NCI-H82 (cell line): ENCODE measurements at regions not wholly inside any gene's neighbourhood (a gene's known extent, or its start where the extent isn't known, plus 50 kb on each side); places are given as distances from the start of the nearest gene placed in this dataset.
A peak's percentile ranks its signal among the peaks of the same experiment; 100 is the strongest.

Experiments used
- DNase-seq: peaks from one replicate; lab custom pipeline; 2025; lab: John Stamatoyannopoulos, UW

DNA sequence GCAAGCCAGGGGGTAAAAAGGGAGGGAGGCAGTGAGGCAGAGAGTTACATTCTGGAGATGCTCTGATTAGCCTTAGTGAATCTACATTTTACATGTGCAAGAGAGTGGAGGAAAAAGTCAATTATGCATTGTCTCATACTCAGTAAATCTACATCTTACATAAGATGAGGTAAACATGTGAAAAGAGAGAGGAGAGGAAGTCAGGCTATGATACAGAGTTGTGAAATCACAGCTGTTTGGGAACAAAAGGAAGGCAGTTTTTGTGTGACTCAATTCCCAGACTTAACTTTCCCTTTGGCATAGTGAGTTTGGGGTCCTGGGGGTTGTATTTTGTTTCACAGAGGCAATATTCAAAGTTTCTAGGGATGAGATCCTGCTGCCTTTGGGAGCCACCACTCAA lies 67.8 kb downstream of the GP2 start:
- no peak for DNase-seq

DNA sequence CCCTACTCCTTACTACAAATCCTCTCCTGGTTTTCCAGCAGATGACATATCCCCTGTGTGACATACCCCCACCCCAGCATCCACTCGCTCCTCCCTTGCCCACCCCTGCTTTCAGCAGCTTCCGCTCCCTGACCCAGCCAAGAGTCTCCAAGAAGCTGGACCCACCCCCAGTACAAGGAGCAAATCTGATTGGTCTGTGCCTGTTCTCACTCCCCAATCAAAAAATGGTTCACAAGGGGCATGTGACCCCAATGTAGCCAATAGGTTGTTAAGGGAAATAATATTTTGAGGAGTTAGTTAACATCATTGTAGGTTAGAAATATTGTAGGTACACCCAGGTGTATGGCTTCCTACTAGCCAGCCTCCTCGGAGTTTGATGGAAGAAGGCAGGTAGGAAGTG lies 70.1 kb downstream of the GP2 start:
- DNase-seq = no peak

DNA sequence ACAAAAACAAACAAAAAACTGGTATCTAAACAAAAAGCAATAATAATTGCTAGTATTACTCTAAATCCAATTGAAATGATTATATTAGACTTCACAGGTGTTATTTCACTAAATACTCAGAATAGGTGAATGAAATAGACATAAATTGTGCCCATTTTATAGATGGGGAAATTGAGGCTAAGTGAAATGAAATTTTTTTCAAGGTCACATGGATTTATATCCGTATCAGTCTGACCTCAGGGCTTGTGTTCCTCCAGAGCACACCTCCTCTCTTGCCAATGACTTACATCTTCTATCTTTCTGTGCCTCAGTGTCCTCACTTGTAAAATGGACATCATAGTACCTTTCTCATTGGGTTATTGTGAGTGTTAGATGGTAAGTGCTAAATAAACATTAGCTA lies 72.3 kb downstream of the GP2 start:
- no peak for DNase-seq

DNA sequence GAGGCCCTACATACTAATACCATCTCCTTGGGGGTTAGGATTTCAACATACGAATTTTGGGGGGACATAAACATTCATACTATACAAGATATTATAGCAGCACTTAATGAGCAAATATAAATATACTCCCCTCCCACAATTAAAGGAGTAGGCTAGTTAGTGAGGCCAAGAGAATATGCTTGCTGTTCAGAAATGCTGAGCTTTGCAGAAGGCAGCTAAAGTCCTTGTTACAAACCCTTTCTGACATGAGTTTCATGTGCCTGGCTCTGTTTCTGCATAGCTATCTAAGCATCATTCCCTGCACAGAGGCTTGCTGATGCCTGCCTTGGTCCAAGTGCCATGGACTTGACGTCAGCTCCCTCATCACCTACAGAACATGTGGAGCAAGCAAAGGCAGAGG lies 73.5 kb downstream of the GP2 start:
- no peak for DNase-seq

DNA sequence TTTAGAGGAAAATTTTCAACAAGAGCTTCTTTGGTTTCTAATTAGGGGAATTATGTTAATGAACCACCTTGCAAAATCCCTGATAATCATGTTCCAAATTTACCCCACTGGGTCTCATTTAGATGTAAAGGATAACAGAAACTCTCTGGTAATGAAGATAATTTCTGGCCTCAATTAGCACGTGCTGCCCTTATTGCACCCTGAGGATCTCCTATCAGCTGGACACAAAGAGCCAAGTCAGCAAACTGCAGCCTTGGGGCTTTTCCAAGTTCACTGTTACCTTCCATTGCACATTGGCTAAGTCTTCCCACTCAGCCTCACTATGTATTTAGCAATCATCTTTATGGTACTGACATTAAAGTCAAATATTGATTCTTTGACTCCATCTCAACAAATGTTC lies 78.1 kb downstream of the GP2 start:
- no peak for DNase-seq

DNA sequence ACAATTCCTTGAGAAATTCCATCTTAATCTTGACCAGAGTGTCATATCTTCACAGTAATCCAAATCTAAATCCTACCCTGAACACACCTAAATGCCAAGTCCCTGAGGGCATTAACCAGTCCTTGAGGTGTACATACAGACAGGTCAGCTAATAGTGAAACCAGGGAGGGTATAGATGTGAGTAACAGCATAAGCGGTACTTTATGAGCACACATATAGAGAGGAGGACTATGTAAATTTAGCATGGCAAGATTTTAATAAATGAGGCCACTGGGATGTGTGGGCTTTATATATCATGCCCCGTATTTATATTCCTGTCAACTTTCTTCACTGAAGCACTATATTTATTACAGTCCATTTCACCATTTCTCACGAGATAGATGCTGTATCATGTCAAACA lies 80.2 kb downstream of the GP2 start:
- DNase-seq = no peak

DNA sequence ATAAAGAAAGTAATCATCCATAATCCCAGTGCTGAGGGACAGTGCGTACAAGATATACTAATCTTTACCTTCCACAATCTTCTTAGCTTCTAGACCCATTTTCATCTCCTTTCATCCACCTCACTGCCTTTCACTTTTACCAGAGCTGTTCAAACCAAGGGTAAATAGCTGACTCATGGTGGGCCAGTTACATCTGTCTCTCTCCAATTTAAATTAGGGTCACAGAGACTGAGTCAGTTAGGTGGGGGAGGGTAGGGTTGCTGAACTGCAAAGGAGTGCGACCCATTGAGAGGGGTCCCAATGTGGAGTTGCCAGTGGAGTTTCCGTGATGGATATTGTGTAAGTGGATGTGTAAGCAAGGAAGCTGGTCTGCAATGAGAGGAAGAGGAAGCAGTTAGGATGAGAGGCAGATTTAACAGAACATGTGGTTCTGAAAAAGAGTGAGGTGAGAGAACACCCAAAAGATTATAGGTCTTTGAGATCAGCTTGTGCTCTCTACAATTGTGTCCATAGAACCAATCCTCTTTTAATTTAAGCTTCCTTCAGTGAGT lies 83.5 kb downstream of the GP2 start:
- peak; percentile 31 for DNase-seq

DNA sequence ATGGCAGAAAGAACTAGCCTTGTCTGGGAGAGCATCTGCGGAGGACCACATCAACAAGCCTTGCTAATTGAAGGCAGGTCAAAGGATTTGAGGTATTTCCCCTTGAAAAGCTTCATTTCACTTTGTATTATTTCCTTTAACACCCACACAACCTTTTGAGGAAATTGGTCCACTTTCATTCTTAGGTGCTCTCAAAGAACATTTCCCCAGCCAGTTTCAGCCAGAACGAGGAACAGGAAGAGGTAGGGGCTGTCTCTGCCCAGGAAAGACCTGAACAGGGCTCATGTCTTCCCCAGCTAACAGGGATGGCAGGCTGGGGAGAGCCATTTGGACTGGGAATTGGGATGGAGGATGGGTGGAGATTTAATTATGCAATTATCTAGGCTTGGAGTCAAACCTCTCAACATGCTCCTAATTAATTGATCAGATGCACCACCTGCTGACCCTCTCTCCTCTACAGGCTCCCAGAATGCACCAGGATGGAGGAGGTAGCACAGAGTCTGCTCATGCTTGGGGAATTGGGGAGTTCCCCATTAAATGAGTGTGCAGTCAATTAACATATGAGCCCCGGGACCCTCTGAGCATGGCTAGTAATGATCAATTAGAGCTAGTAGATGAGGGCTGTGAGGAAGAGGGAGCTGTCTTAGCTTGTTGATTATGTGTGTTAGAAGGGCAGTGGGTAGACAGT lies 84.6 kb downstream of the GP2 start:
- peak; percentile 77 for DNase-seq

DNA sequence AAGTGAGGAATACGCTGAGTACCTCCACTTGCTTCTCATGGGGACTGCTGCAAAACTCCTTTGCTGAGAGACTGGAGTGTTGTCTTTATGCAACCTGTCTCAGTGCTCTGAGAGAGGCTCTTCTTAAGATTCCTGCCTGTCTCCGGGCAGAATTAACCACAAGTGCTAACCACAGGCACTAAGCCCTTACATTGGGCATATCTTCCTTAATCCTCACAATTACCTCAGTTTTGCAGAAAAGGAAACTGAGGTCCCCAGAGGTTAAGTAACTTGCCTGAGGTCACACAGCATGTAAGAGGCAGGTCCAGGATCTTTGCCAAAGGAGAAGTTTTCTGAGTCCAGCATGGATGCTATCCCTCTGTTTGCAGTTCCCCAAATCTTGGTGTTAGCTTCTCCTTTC lies 86.0 kb downstream of the GP2 start:
- DNase-seq = peak; percentile 8

DNA sequence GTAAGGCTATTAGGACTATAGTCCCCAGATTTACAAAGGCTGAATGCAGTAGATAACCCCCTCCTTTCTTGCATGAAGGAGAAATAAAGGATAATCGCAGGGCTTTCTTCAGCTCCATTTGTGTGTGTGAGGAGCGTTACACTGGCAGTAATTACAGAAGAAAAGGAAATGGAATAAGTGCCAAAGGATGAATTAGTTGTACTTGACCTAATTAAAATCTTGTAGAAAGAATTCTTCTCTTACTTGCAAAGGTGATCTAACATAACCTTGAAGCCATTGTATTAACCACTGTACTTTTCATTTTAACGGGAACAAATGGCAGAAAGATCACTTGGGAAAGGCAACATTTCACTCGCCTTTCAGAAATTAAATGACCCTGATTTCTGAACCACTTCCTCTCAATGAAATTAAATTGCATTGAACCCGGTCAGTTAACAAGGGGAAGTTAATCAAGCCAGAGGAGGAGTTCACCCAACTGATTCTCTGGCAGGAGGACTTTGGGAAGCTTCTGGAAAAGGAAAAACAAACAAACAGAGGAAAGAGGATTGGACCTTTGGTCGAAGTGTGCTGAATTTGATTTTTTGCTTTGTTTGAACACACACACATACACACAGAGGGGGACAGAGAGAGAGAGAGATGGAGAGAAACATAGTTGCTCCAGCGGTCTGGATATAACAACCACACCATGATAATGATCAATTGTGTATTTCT lies 90.6 kb downstream of the GP2 start:
- no peak for DNase-seq

DNA sequence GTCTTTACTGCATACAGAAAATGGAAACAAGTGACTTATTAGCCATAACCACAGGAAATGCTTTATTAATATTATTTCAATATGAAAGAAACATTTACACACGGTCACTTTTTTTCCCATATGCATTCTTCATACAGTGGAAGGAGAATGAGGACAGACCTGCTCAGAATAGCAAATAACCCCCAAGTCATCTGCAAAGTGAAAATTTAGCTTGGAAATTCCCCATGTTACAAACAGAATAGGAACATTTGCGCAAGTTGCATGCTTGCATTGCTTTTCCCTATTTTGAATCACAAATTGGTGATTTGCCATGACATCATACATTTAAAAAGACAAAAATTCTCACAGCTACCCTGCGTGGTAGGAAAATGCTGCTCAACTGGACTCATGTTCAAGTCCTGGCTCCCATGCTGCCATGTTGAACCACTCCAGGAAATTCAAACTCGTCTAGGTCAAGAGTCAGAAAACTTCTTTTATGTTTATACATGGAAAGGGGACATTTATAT lies 102.0 kb downstream of the GP2 start:
- no peak for DNase-seq

DNA sequence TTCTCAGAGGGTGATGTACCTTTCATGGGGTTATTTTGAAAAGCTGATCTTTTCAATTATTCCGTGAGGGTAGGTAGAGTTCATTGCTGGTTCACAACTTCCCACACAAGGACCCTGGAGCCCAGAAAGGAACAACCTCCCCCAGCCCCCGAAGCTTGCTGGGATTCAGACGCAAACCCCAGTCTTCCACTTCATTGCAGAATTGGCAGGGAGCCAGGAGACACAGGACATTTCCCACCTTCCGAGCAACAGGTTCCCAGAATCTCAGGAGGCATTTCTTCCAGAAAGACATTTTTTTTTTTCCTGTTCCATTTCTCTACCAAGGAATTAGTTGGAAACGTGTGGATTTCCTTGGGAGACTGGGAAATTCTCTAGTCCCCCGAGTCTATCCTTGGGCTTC lies 106.1 kb downstream of the GP2 start:
- DNase-seq = no peak

DNA sequence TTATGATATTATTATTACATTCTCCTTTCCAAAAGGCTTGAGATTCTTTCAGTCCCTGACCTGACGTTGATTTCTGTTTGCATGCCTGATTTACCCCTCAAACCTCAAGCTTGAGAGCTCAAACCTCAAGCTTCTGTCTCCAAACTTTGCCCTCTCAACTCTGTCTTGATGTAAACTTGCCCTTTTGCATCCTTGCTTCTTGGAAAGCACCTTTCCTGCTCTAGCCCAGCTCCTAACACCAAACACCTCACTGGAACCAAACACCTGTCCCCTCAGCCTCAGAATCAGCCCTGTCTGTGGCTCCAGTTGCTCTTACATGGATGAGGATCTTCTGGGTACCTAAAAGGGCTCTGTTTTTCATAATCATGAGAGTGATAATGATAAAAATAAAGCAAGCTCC lies 109.2 kb downstream of the GP2 start:
- DNase-seq = no peak

DNA sequence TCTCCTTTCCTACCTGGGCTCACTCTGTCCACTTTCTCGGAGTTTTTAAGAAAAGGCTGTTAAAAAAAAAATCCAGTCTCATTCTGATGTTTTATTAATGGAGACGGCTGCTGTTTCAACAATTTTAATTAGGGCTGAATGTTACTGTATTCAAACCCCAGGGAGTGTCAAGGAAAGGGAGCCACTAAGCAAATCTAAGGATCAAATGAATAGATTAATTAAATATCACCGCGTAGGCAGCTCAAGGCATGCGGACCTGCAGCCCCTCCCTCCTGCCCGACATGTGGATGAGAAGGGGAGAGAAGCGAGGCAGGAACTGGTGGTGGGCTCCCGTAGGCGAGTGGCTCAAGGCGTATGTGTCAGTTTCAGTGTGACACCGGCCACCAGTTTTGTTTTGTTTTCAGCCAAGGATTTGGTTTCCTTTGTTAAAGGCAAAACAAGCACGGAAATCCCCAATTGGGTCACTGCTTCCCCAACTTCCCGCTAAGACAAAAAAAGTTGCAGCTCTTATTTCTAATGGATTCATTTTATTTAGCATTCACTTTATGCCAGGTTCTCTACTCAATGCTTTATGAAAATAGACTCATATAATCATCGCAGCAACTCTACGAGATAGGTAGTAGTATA lies 110.6 kb downstream of the GP2 start:
- no peak for DNase-seq

DNA sequence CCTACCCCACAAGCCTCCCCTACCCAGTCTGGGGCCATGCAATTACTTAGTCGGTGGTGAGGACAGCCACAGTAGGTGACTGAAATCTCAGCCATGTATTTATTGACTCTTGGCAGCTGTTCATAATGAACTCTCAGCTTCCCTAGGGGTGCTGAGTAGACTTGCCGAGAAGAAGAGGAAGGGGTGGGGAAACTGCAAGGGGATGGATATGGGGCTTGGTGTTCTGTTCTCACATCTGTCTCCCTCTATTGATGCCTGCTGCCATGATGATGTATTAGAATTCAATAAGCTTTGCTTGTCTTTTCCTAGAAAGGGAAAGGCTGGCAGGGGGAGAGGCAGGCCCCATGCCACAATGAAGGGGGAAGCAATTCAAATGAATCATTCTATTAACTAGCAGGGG lies 112.9 kb downstream of the GP2 start:
- DNase-seq = no peak

DNA sequence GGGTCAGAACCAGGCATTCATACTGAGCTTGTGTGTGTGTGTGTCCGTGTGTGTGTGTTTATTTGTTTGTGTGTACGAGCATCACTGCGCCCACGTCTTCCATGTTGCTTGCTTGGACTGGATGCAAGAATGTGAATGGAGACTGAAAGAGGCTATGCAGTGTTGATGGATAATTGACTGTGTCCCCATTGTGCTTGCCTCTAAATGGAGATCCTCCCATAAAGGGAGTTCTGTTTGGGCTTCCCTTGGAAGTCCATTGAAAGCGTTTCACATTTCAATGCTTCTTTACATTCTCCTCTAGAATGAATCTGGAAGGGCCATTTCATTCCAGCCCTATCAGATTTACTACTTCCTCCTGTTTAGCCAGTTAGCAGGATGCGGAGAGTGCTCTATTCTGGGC lies 124.0 kb downstream of the GP2 start:
- DNase-seq = no peak

DNA sequence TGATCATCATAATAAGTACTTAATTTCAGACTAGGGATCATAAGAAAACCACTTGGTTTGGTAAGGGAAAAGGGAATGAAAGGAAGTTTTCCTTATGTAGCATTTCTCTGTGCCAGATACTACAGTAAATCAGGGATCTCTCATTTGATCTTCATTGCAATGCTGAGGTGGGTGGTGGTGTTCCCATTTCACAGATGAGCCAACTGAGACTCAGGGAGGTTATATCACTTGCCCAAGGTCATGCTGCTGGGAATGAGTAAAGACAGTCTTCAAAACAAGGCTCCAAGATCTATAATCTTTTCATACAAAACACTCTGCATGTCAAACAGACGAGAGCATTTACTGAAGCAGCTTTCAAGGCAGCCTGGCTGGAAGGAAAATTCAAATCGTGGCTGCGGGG lies 124.6 kb downstream of the GP2 start:
- DNase-seq = no peak

DNA sequence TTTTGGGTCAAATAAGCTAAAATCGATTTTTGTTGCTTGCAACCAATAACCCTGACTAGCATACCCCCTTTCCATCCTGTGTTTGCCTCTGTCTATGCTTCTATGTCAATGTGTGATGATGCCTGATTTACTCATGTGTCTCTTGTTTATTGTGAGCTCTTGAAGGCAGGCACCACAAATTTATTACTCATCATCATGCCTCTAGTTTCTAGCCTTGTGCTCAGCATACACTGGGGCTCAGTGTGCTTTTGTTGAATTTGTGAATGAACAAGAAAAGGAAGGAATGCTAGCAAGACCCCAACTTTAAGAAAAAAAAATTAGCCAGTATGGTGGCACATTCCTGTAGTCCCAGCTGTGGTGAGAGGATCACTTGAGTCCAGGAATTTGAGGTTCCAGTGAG lies 119.1 kb upstream of the GPR139 start:
- DNase-seq = no peak

DNA sequence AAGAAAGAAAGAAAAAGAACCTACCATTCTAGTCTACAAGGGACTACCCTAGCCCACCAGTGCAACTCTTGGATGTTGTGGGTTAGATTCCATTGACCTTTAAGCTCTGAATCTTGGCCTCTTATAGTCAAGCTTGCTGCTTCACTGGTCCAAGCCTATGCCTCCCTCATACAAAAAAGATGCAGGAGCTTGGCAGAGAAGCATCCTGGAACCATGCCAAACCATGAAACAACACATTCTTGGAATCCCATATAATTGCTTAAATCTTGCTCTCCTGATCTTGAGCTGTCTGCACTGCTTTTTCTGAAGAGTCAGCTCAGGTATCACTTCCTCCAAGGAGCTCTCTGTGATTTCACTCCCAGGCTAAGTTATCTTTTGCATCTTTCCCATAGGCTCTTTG lies 117.9 kb upstream of the GPR139 start:
- no peak for DNase-seq

DNA sequence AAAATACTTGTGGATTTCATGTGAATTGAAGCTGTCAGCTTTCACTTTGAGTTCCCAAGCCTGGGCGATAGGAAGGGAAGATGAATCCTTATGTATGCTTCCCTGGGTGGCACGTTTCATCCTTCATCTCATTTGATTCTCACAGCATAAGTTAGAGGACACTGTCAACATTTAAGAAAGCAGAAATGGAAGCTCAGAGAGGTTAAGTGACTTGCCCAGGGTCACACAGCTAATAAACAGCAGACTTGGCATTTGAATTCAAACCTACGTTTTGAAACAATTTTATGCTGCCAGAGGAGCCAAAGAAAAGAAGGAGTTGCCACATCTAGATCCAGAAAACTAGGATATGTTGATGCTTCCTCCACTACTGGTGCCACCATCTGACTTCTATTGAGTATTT lies 108.3 kb upstream of the GPR139 start:
- DNase-seq = no peak

DNA sequence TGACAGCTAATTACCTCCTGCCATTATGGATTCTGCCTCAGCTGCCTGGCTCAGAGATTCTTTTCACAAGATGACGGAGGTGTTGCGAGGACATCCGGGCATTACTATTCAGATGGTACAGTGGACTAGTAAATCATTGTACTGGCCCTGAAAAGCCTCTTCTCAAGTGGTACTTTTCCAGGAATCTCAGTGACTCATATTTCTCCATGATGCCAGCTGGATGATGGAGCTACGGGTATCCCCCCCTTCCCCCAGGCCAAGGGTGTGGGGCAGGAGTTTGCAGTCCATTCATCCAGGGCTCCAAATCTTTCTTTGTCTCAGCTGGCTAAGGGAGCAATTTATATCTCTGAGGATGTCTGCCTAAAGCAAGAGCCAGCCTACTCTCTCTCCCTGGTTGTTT lies 107.7 kb upstream of the GPR139 start:
- no peak for DNase-seq

DNA sequence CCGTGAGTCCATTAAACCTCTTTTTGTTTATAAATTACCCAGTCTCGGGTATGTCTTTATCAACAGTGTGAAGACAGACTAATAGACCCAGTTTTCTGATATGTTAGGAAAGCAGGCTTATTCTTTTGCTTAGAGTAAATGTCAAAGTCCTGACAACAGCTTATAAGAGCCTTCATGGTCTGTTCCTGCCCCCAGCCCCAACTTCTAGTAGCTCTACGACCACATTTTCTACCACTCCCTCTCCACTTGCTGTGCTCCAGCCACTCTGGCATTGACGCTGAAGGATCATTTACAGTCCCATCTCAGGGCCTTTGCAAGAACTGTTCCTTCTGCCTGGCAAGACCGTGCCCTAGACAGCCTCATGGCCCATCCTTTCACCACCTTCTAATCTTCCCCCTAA lies 104.6 kb upstream of the GPR139 start:
- DNase-seq = no peak

DNA sequence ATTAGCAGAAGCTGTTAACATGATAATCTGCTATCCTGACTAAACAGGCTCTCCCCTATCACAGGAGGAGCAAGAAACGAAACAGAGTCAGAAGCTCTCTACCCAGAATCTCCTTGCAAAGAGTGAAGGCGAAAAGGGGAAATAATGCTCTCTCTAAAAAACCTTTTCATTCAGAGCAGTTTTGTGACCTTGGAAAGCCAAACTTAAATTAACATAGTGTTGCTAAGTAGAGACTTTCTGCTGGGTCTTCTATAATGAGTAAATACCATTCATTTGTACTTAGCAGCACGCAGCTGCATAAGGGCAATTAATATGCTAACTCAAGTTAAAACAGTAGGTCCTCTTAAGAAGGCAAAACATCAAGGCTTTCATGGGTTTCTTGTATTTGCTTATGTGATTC lies 101.7 kb upstream of the GPR139 start:
- no peak for DNase-seq
